GM23338 (cell line): ENCODE measurements at regions not wholly inside any gene's neighbourhood (a gene's known extent, or its start where the extent isn't known, plus 50 kb on each side); places are given as distances from the start of the nearest gene placed in this dataset.

Experiments used
- ATAC-seq: fragments of 200-7000 bp; cut with Tn5 transposase; 3 replicates; pipeline ENCODE4 v1.9.1; 2020
- DNase-seq: peaks from one replicate; pipeline ENCODE4 v3.0.0-alpha.2; 2015; ENCODE audit warnings: low spot score
- H2AFZ ChIP-seq: fragments of 200-600 bp; sonication (generic); 2 replicates; pipeline ENCODE4 v1.8.0; 2016; ENCODE audit warnings: antibody characterized with exemption, mild to moderate bottlenecking, moderate library complexity
- H3F3A ChIP-seq: fragments of 200-600 bp; sonication (generic); replicated peaks from 2 replicates; pipeline ENCODE4 v1.8.0; 2017; ENCODE audit warnings: antibody characterized with exemption, mixed run types, low read depth
- H3K27ac ChIP-seq: fragments of 200-600 bp; sonication (generic); 2 replicates; pipeline ENCODE4 v1.6.1; 2016; ENCODE audit warnings: low read depth
- H3K27me3 ChIP-seq: fragments of 200-600 bp; sonication (generic); 2 replicates; pipeline ENCODE4 v1.8.0; 2016; ENCODE audit warnings: mild to moderate bottlenecking, mixed run types, moderate library complexity; ENCODE audit not compliant: insufficient read depth
- H3K36me3 ChIP-seq: fragments of 200-600 bp; sonication (generic); 2 replicates; pipeline ENCODE4 v1.8.0; 2016; ENCODE audit warnings: mild to moderate bottlenecking; ENCODE audit not compliant: insufficient read depth
- H3K4me1 ChIP-seq: fragments of 200-600 bp; sonication (generic); 2 replicates; pipeline ENCODE4 v1.8.0; 2016; ENCODE audit warnings: mild to moderate bottlenecking, moderate library complexity; ENCODE audit not compliant: insufficient read depth
- H3K4me2 ChIP-seq: fragments of 200-600 bp; sonication (generic); 2 replicates; pipeline ENCODE4 v1.7.1; 2017; ENCODE audit warnings: mixed run types
- H3K4me3 ChIP-seq: fragments of 200-600 bp; sonication (generic); 2 replicates; pipeline ENCODE4 v1.6.1; 2016; ENCODE audit warnings: mixed run types
- H3K79me2 ChIP-seq: fragments of 200-600 bp; sonication (generic); replicated peaks from 2 replicates; pipeline ENCODE4 v1.8.0; 2017; ENCODE audit warnings: mild to moderate bottlenecking; ENCODE audit not compliant: insufficient read depth
- H3K9me2 ChIP-seq: fragments of 200-600 bp; sonication (generic); 2 replicates; pipeline ENCODE4 v1.8.0; 2017; ENCODE audit not compliant: insufficient read depth
- H4K20me1 ChIP-seq: fragments of 200-600 bp; sonication (generic); replicated peaks from 2 replicates; pipeline ENCODE4 v1.8.0; 2017; ENCODE audit warnings: mild to moderate bottlenecking; ENCODE audit not compliant: insufficient read depth
- H3K27ac Mint-ChIP-seq: 2 replicates; pipeline ENCODE4 v1.8.0; 2020; ENCODE audit warnings: inconsistent platforms, mild to moderate bottlenecking, moderate library complexity, mixed read lengths
- H3K27me3 Mint-ChIP-seq: 3 replicates; pipeline ENCODE4 v1.8.0; 2022; ENCODE audit warnings: low read depth, mild to moderate bottlenecking, moderate library complexity, mixed read lengths, inconsistent platforms; ENCODE audit not compliant: insufficient read depth, poor library complexity
- H3K36me3 Mint-ChIP-seq: 3 replicates; pipeline ENCODE4 v1.8.0; 2021; ENCODE audit warnings: low read depth, mild to moderate bottlenecking, inconsistent platforms, moderate library complexity, mixed read lengths
- H3K4me1 Mint-ChIP-seq: 3 replicates; pipeline ENCODE4 v1.8.0; 2020; ENCODE audit warnings: mild to moderate bottlenecking, inconsistent platforms, mixed read lengths
- H3K4me3 Mint-ChIP-seq: 3 replicates; pipeline ENCODE4 v1.8.0; 2021; ENCODE audit warnings: moderate library complexity, mild to moderate bottlenecking, inconsistent platforms, mixed read lengths
- H3K9me3 Mint-ChIP-seq: 3 replicates; pipeline ENCODE4 v1.8.0; 2020; ENCODE audit warnings: moderate library complexity, mild to moderate bottlenecking, inconsistent platforms, mixed read lengths
- CREB1 ChIP-seq: fragments of 250-450 bp; sonication (Bioruptor Pico); IDR thresholded peaks from 2 replicates; pipeline ENCODE4 v1.5.0; 2020; ENCODE audit warnings: low read depth, mild to moderate bottlenecking, moderate library complexity
- EZH2 ChIP-seq: fragments of 200-600 bp; sonication (generic); IDR thresholded peaks from one replicate; pipeline ENCODE4 v1.8.0; 2017; ENCODE audit warnings: antibody characterized with exemption, mild to moderate bottlenecking, low read depth; ENCODE audit not compliant: unreplicated experiment
- EZH2phosphoT487 ChIP-seq: fragments of 200-600 bp; sonication (generic); IDR thresholded peaks from one replicate; pipeline ENCODE4 v1.8.1; 2018; ENCODE audit warnings: antibody characterized with exemption; ENCODE audit not compliant: unreplicated experiment
- JUNB ChIP-seq: IDR thresholded peaks from one replicate; pipeline ENCODE4 v1.6.1; 2016; ENCODE audit warnings: antibody characterized with exemption; ENCODE audit not compliant: unreplicated experiment
- NANOG ChIP-seq: IDR thresholded peaks from 2 replicates; pipeline ENCODE4 v1.6.1; 2016; ENCODE audit warnings: antibody characterized with exemption, borderline replicate concordance
- POLR2AphosphoS5 ChIP-seq: IDR thresholded peaks from 2 replicates; pipeline ENCODE4 v1.6.1; 2016; ENCODE audit warnings: antibody characterized with exemption, low read depth
- STAT1 ChIP-seq: IDR thresholded peaks from one replicate; pipeline ENCODE4 v1.6.1; 2016; ENCODE audit warnings: antibody characterized with exemption; ENCODE audit not compliant: unreplicated experiment
- ZNF114 ChIP-seq: fragments of 250-450 bp; sonication (Bioruptor Pico); IDR thresholded peaks from 2 replicates; pipeline ENCODE4 v1.5.0; 2020; ENCODE audit warnings: mild to moderate bottlenecking, moderate library complexity
- ZNF331 ChIP-seq: fragments of 250-450 bp; sonication (Bioruptor Pico); IDR thresholded peaks from 2 replicates; pipeline ENCODE4 v1.5.0; 2020; ENCODE audit warnings: low read depth, mild to moderate bottlenecking, moderate library complexity
- ZNF462 ChIP-seq: fragments of 250-450 bp; sonication (Bioruptor Pico); IDR thresholded peaks from 2 replicates; pipeline ENCODE4 v1.5.0; 2020; ENCODE audit warnings: mild to moderate bottlenecking, moderate library complexity
- TF ChIP-seq, protein P1 (sequence below): IDR thresholded peaks from 2 replicates; pipeline ENCODE4 v1.6.1; 2016; ENCODE audit warnings: antibody characterized with exemption
- TF ChIP-seq, protein P2 (sequence below): IDR thresholded peaks from one replicate; pipeline ENCODE4 v1.6.1; 2018; ENCODE audit warnings: antibody characterized with exemption; ENCODE audit not compliant: unreplicated experiment

DNA sequence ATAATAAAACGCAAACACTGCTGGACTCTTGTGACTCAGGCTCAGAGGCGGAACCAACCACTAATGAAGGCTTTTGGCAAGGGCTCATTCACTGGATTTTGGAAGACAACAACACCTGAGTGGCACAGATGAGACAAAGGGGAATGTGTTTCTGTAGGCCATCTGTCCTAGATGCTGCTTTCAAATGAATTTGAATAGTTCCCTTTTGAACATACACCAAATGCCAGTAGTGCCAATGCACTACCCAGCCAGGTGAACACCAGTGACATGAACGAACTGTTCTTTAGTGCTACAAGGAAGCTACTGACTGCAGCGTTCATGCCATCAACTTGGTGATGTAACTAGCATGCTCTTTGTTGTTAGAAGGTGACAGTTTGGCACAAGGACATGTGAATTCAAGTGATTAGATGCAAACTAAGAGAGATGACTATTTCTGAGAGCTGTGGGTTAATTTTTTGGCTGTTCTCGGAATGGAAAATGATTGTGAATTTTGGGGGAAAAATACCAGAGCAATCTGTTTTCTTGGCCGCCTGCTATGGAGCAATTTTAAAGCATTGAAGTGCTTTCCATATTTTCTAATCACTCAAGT, 173.7 kb downstream of the SLC24A2 start (continued):
- TF ChIP-seq, protein P1, sequence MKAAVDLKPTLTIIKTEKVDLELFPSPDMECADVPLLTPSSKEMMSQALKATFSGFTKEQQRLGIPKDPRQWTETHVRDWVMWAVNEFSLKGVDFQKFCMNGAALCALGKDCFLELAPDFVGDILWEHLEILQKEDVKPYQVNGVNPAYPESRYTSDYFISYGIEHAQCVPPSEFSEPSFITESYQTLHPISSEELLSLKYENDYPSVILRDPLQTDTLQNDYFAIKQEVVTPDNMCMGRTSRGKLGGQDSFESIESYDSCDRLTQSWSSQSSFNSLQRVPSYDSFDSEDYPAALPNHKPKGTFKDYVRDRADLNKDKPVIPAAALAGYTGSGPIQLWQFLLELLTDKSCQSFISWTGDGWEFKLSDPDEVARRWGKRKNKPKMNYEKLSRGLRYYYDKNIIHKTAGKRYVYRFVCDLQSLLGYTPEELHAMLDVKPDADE, result no peak
- TF ChIP-seq JUNB (no peak), STAT1 (no peak), ZNF114 (no peak), EZH2phosphoT487 (no peak)

DNA sequence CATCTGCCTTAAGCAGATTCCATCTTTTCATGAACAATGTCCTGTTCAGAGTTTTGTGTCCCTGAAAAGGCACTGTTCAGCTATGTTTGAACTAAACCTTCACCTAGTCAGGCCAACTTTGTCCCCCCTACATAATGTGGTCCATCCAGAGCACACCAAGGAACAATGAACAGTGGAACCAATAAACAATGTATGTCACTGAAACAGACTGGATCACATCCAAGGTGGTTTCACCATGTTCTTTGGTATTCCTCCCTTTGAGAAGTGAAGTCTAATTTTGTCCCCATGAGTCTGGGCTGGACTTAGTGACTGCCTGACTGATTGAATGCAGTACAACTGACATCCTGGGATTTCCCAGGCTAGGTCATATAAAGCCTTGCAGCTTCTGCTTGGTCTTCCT, 174.5 kb downstream of the SLC24A2 start:
- no peak overlapping the region for H3K4me3 Mint-ChIP-seq
- peaks cover 3% of the 10 kb centered on the region for H3K27me3 Mint-ChIP-seq
- Histone ChIP-seq H3K27ac (no peak overlapping the region), H3K79me2 (no peaks in the 10 kb centered on the region), H3K4me3 (no peak overlapping the region), H3K36me3 (peaks cover 2% of the 10 kb centered on the region; the same call in 1 of the 2 replicates), H2AFZ (no peak overlapping the region), H3K4me1 (no peaks in the 10 kb centered on the region), H3K27me3 (no peaks in the 10 kb centered on the region), H3K4me2 (no peak overlapping the region), H3F3A (no peaks in the 10 kb centered on the region), H3K9me2 (0 out of 2 replicates have a peak, but pooled peaks cover 7% of the 10 kb centered on the region), H4K20me1 (no peaks in the 10 kb centered on the region)
- peaks cover 12% of the 10 kb centered on the region for H3K36me3 Mint-ChIP-seq
- peaks cover 11% of the 10 kb centered on the region for H3K9me3 Mint-ChIP-seq
- no peak overlapping the region for H3K27ac Mint-ChIP-seq
- ATAC-seq (no peak), DNase-seq (no peak)
- peaks cover 11% of the 10 kb centered on the region; the same call in 2 of the 3 replicates for H3K4me1 Mint-ChIP-seq
- TF ChIP-seq NANOG (no peak), CREB1 (CRISPR knock-in tag) (no peak), EZH2phosphoT487 (no peak), ZNF331 (CRISPR knock-in tag) (no peak), EZH2 (no peak), STAT1 (no peak), ZNF114 (no peak), POLR2AphosphoS5 (no peak), JUNB (no peak), ZNF462 (no peak)
- TF ChIP-seq, protein P1, result no peak
- TF ChIP-seq, protein P2, sequence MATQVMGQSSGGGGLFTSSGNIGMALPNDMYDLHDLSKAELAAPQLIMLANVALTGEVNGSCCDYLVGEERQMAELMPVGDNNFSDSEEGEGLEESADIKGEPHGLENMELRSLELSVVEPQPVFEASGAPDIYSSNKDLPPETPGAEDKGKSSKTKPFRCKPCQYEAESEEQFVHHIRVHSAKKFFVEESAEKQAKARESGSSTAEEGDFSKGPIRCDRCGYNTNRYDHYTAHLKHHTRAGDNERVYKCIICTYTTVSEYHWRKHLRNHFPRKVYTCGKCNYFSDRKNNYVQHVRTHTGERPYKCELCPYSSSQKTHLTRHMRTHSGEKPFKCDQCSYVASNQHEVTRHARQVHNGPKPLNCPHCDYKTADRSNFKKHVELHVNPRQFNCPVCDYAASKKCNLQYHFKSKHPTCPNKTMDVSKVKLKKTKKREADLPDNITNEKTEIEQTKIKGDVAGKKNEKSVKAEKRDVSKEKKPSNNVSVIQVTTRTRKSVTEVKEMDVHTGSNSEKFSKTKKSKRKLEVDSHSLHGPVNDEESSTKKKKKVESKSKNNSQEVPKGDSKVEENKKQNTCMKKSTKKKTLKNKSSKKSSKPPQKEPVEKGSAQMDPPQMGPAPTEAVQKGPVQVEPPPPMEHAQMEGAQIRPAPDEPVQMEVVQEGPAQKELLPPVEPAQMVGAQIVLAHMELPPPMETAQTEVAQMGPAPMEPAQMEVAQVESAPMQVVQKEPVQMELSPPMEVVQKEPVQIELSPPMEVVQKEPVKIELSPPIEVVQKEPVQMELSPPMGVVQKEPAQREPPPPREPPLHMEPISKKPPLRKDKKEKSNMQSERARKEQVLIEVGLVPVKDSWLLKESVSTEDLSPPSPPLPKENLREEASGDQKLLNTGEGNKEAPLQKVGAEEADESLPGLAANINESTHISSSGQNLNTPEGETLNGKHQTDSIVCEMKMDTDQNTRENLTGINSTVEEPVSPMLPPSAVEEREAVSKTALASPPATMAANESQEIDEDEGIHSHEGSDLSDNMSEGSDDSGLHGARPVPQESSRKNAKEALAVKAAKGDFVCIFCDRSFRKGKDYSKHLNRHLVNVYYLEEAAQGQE, result no peak
